Stimulated activated CD4-positive, alpha-beta T cell treated with anti-CD3 and anti-CD28 coated beads, Interleukin-4, amount 100 ng/mL, for 48 hours (primary cell): ENCODE measurements at regions not wholly inside any gene's neighbourhood (a gene's known extent, or its start where the extent isn't known, plus 50 kb on each side); places are given as distances from the start of the nearest gene placed in this dataset.
A peak's percentile ranks its signal among the peaks of the same experiment; 100 is the strongest.
"Not testable (repeated sequence)": the region's sequence is repeated elsewhere in the genome, so short reads cannot be mapped to it uniquely, and the experiment has no call there.

Experiments
- DNase-seq, 2 donors: peaks; one replicate each; pipeline ENCODE4 v3.0.0-alpha.2; 2020; ENCODE audit warnings: low read depth in 2 of 2

DNA sequence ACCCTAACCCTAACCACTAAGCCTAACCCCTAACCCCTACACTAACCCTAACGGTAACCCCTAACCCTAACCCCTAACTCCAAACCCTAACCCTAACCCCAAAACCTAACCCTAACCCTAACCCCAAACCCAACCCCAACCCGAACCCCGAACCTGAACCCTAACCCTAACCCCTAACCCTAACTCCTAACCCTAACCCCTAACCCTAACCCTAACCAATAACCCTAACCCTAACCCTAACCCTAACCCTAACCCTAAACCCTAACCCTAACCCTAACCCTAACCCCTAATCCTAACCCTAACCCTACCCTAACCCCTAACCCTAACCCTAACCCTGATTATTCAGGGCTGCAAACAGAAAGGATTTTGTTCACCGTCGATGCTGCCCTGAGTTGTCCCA is 144.6 kb upstream of the DUSP22 start:
- DNase-seq: not testable (repeated sequence)

DNA sequence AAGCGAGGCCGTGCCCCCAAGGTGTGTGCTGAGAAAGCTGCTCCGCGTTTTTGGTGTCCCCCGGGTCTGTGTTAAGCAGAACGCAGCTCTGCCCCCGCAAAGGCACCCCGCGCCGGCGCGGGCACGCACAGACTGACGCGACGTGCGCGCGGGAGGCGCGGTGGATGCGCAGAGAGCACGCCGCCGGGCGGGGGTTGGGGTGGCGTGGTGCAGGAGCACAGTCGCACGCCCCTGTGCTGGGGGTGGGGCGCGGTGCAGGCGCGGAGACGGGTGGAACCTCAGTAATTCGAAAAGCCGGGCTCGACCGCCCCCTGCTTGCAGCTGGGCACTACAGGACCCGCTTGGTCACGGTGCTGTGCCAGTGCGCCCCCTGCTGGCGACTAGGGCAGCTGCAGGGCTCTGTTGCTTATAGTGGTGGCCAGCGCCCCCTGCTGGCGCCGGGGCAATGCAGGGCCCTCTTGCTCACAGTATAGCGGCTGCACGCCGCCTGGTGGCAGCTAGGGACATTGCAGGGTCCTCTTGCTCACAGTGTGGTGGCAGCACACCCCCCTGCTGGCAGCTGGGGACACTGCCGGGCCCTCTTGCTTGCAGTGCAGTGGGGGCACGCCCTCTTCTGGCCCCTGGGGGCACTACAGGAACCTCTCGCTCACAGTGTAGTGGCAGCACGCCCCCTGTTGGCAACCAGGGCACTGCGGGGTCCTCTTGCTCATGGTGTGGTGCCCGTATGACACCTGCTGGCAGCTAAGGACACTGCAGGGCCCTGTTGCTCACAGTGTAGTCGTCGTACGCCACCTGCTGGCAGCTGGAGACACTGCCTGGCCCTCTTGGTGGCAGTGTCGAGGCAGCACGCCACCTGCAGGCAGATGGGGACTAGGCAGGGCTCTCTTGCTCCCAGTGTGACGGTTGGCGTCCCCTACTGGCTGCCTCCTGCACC is 144.0 kb upstream of the DUSP22 start:
- DNase-seq: peak; percentile 91 to 95

DNA sequence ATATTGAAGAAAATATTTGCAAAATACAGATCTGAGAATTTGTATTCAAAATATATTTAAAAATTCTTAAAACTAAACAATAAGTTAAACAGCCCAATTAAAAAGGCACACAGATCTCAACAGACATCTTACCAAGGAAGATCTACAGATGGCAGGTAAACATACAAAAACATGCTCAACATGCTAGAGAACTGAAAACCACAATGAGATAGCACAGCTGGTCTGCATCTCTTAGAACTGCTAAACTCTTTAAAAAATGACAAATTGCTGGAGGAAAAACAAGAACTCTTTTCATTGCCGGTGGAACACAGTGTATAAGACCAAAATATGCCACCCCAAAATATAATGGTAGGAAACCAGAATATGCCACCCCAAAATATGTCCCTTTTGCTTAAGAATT is 142.1 kb upstream of the DUSP22 start:
- not testable (repeated sequence) for DNase-seq

DNA sequence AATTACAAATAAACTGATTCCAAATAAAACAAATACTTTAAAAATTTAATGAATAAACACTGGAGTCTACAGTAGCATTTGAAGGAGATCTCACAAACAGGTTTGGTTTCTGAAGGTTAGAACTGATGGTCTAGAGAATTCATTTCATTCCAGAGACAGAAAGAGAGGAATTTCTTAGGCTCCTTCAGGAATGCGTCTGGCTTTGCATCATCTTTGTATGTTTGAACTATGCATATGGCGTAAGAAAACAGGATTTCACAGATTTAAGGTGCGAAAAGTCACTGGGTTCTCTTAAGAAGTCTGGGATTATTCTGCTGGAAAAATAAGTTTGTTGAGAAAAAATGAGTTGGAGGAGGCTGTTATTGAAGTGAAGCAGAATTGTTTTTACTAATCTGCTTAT is 139.9 kb upstream of the DUSP22 start:
- not testable (repeated sequence) for DNase-seq

DNA sequence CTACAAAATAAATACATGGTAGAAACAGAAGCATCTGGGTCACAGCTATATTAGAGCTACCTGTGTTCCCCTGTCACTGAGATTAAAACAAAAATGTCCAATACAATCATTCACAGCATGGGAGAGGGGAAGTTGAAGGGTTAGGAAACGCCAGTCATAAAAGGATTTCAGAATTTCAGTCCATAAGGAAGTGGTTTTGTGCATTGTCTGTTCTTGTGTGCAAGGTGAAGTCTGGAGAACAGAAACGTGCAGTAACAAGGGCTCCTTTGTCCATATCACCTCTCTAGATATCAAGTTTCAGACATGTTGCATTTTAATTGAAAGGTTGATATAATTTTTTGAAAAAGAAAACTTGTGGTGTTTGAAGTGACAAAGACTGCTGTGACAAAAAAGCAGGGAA is 139.3 kb upstream of the DUSP22 start:
- not testable (repeated sequence) for DNase-seq

DNA sequence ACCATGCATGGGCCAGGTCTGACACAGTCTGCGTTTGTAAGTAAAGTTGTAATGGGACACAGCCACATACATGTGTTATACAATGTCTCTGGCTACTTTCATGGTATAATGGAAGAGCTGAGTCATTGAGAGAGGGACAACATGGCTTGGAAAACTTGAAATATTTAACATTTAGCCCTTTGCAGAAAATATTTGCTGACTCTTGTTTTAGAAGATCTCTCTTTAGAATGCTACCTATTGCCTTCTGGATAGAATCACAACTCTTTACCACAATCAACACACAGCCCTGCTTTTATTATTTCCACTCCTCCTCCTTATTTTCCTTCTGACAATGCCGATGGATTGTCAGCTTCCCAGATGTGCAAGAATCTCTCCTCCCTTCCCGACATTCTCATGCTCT is 138.4 kb upstream of the DUSP22 start:
- DNase-seq: not testable (repeated sequence)

DNA sequence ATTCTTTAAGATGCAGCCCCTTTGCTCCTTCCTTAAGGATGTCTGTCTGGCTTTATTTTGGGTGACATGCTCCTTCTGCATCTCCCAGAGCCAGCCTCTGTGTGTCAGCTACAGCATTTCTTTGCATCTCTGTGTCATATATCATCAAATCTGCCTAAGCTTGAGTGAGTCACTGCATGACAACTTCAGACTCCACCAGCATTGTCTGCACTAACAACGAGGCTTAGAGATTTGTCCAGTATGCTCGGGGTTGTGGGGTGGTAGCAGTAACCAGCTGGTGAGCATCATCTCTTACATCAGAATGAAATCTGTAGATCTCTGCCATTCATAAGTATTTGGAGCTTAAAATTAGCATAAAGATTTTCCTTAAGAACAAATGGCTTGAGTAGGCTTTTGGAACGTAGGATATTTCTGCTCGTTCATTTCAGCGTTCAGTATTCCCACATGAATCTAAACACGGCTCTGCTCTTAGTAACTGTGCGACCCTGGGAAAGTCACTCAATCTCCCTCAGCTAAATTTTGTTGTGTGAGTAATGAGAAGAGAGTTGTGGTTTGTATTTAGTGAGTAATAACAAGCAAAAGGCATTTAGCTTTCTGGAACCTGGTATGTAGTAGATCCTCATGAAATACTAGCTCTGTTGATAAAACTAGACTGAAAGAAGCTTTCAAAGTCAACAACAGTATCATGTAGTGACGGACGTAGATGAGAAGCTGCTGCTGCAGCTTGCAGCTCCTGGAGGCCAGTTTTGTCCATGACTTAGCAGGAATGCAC is 137.8 kb upstream of the DUSP22 start:
- DNase-seq: not testable (repeated sequence)

DNA sequence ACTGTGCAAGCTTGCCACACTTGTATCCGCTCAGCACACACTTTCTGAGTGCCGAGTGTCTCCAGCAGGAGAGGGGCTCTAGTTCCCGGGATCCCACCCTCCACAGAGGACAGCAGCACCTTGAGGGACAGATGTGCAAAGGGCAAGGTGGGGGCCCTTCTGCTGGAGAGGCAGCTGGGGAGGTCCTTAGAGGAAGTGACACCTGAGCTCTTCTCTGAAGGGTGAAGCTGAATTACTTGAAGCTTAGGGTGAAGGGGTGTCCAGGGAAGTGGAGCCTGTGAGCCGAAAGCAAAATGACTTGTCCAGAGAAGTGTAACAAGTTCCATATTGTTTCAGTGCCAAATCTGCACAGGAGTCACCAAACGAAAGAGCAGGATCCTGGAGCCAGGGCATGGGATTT is 136.3 kb upstream of the DUSP22 start:
- DNase-seq: no peak

DNA sequence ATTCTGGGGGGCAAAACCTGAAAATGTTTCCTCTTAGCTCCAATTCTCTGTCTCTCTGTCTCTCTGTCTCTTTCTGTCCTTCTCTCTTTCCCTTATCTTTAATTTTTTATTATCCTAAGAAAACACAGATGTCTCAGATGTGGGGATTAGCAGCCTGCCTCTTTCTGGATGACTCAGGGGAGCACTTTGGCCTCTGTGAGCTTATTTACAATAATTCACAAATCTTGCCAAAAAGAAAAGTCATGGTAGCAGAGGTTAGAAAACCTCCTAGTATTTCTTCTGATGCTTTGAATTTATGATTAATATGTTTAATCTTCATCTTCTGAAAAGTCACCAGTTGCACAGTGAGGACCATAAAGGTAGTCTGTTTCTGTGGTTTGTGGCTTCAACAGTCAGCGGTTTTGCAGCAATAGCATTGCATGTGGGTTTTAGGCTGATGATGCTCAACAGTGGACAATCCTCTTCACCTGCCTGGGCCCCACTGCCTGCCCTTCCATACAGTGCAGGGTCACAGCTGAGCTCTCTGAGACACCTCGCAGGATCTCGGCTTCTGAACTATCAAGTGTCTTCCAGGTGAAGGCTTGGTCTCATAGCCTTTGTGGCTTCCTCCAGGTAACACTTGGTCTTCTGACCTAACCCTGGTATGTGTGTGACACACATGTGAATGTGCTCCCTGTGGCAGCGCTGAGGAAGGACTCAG is 135.7 kb upstream of the DUSP22 start:
- not testable (repeated sequence) for DNase-seq

DNA sequence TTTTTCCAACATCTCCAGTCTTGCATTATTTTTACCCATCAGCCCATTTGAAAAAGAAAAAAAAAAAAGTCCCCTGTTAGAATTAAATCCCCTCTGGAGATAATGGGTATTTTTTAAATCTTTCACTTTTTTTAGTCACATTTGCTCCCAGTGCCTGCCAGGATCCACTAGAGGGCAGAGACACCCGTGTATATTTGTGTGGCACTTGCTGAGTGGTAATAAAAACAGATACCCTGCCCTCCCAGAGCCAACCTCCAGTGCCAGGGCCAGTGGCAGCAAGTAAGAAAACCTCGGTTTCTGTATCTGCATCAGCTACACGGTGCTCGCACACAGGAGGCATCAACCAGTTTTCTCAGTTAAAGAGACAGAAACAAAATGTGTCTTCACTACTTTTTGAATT is 135.1 kb upstream of the DUSP22 start:
- not testable (repeated sequence) for DNase-seq

DNA sequence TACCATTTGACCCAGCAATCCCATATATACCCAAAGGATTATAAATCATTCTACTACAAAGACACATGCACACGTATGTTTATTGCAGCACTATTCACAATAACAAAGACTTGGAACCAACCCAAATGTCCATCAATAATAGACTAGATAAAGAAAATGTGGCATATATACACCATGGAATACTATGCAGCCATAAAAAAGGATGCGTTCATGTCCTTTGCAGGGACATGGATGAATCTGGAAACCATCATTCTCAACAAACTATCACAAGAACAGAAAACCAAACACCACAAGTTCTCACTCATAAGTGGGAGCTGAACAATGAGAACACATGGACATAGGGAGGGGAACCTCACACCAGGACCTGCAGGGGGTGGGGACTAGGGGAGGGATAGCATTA is 130.6 kb upstream of the DUSP22 start:
- DNase-seq: not testable (repeated sequence)

DNA sequence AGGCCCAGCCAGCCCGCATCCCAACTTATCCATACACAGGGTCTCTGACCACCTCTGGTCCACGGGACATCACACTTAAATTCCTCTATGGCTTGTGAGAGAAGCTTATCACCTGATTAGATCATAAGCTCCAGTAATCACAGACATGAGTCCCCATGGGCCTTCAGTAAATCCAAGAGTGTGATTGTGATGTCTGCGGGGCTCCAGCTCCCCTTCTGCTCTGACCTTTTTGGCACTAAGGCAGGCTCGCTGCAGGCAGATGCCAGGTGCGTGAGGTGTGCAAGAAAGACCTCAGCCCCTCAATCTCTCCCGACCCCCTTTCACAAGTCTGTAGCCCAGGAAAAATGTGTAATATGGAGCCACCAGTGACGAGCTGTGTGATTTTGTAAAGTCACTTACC is 127.6 kb upstream of the DUSP22 start:
- DNase-seq: no peak

DNA sequence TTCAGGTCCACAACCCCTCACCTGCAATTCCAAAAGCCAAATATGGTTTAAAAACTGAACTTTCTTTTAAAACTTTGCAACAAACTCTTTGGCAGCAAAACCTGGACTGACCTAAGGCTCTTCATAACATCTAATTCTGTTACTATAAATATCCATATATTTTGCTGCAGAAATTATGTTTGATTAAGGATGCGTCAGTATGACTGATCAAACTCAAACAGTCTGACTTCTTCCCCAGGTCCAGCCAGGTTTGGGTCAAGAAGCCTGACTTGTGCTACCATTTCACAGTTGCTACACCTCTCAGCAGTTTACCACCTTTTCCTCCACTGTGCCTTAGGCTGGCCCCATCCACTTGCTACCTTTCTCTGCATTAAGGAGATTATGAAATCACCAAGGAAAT is 127.0 kb upstream of the DUSP22 start:
- DNase-seq: no peak

DNA sequence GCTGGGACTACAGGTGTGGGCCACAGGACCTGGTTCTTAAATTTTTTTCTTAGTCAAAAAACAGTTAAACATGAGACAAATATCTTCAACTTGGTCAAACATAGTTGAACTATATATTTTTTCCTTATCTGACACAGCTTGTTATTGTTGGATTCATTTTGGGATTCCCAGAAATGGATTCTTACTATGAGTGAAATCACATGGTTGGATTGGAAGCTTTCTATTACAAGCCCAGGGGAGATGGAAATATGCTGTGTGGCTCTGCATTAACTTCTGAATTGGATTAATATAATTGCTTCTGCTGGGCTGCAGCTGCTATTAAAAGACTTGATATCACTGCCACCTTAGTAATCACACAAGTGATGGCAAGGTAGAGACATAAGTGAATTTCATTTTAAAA is 126.4 kb upstream of the DUSP22 start:
- DNase-seq: no peak

DNA sequence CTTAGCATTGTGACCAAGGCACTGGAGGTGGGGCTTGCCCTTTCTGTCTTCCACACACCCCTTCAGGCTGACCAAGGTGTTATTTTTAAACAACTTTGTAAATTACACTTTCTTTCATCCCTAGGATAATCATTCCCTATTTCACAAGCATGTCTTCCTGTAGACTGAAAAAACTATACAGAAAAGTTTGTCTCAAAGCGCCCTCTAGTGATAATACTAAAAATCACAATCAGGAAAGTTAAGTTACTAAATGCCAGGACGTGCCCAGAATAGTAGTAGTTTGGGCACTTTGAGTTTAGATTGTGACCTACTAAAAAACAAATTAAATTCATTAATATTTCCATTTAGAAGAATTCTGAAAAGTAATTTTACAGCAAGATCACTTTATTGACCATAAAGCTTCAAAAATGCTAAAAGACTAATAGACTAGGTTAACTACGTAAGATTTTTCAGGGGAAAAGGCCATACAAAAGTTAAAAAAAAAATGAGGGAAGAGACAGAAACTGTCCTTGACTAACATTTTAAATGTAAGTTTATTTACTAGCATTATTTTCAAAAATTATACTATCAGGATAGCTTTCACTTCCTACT is 123.3 kb upstream of the DUSP22 start:
- DNase-seq: no peak

DNA sequence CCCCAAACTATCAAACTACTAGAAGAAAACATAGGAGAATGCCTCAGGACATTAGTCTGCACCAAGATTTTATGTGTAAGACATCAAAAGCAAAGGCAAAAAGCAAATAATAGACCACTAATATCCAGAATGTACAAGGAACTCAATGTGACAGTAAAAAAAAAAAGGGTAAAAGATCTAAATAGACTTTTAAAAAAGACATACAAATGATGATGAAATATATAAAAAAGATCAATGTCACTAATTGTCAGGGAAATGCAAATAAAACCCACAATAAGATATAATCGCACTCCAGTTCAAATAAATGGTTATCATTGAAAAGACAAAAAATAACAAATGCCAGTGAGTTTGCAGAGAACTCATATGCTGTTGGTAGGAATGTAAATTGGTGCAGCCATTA is 118.3 kb upstream of the DUSP22 start:
- no peak for DNase-seq

DNA sequence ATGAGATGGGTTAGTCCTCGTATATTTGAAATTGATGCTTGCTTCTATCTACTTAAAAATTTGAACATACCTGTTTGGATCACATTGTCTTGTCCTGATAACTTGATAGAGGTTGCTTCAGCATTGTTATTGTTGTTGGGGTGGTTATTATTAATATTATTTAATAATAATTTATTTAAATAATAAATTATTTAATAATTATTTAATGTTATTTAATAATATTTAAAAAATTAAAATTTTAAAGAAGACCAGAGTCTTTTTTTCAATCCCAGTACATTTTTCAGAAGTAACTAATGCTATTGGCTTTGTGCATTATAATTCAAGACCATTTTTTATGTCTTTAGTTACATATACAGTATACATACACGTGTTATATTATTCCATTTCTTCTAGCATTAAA is 116.6 kb upstream of the DUSP22 start:
- DNase-seq: no peak

DNA sequence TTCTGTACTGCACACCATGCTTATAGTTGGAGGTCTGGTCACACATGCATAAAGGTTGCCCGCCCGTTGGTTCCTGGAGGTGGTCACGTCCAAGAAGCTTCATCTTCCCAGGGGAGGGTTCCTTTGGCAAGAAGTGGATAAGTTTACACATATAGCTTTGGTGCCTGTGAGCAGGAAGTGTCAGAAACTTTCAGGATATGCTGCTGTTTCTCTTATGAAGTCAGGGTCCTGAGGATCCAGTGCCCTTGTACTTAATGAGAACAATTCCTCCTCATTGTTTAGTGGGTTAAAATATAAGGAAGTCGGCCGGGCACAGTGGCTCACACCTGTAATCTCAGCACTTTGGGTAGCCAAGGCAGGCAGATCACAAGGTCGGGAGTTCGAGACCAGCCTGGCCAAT is 115.5 kb upstream of the DUSP22 start:
- DNase-seq: no peak

DNA sequence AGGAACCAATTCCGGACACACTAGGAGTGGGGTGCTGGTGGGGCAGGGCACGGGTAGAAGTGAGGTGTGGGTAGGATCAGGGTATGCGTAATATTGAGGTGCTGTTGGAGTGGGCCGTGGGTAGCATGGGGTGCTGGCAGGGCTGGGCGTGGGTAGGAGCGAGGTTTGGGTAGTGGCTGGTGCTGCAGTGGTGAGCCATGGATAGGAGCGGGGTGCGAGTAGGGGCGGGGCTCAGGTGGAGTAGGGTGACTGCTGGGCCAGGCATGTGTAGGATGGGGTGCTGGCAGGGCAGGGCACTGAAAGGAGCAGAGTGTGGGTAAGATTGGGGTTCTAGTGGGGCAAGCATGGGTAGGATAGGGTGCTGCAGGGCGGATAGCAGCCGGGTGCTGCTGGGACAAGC is 114.2 kb upstream of the DUSP22 start:
- DNase-seq: no peak

DNA sequence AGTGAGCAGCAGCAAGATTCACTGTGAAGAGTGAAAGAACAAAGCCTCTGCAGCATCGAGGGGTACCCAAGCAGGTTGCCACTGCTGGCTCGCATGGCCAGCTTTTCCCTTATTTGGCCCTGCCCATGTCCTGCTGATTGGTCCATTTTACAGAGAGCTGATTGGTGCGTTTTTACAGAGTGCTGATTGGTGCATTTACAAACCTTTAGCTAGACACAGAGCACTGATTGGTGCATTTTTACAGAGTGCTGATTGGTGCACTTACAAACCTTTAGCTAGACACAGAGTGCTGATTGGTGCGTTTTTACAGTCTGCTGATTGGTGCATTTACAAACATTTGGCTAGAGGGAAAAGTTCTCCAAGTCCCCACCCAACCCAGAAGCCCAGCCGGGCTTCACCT is 113.4 kb upstream of the DUSP22 start:
- not testable (repeated sequence) for DNase-seq

DNA sequence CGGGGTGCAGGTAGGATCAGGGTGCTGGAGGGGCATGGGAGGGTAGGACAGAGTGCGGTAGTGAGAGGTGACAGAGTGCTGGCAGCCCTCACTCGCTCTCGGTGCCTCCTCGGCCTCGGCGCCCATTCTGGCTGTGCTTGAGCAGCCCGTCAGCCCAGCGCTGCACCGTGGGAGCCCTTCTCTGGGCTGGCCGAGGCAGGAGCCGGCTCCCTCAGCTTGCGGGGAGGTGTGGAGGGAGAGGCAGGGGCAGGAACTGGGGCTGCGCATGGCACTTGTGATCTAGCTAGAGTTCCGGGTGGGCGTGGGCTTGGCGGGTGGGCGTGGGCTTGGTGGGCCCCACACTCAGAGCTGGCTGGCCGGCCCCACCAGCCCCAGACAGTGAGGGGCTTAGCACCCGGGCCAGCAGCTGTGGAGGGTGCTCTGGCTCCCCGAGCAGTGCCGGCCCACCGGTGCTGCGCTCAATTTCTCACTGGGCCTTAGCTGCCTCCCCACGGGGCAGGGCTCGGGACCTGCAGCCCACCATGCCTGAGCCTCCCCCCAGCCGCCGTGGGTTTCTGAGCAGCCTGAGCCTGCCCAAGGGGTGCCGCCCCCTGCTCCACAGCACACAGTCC is 112.8 kb upstream of the DUSP22 start:
- no peak for DNase-seq
